HG03097 (cell line): ENCODE measurements at regions not wholly inside any gene's neighbourhood (a gene's known extent, or its start where the extent isn't known, plus 50 kb on each side); places are given as distances from the start of the nearest gene placed in this dataset.
A peak's percentile ranks its signal among the peaks of the same experiment; 100 is the strongest.
"Not testable (repeated sequence)": the region's sequence is repeated elsewhere in the genome, so short reads cannot be mapped to it uniquely, and the experiment has no call there.

ENCODE experiments used
- ATAC-seq: cut with Tn5 transposase; IDR thresholded peaks from one replicate; pipeline ENCODE4 v1.9.1; 2021; ENCODE audit not compliant: unreplicated experiment, low FRiP score

- ATAC-seq, result no peak
Measured at GRCh38 chr13:95387733-95388207, 86.5 kb upstream of the ABCC4 start.

- ATAC-seq, result no peak
Measured at GRCh38 chr13:95388420-95389079, 87.3 kb upstream of the ABCC4 start.

GRCh38 chr13:95391362-95391761, 90.1 kb upstream of the ABCC4 start:
- ATAC-seq, result no peak

- no peak for ATAC-seq
Measured at GRCh38 chr13:95391785-95392184, 90.5 kb upstream of the ABCC4 start.

- no peak for ATAC-seq
Measured at GRCh38 chr13:95392597-95392996, 91.3 kb upstream of the ABCC4 start.

- no peak for ATAC-seq
Measured at GRCh38 chr13:95403349-95404140, 102.3 kb upstream of the ABCC4 start.

GRCh38 chr13:95404141-95404882, 103.1 kb upstream of the ABCC4 start:
- peak; percentile 88 for ATAC-seq

- no peak for ATAC-seq
Measured at GRCh38 chr13:95406176-95406575, 104.9 kb upstream of the ABCC4 start.

GRCh38 chr13:95411428-95412040, 110.3 kb upstream of the ABCC4 start:
- ATAC-seq, result no peak

- no peak for ATAC-seq
Measured at GRCh38 chr13:95418946-95419345, 117.7 kb upstream of the ABCC4 start.

GRCh38 chr13:95420501-95420900, 119.2 kb upstream of the ABCC4 start:
- no peak for ATAC-seq

- no peak for ATAC-seq
Measured at GRCh38 chr13:95426631-95427030, 125.4 kb upstream of the ABCC4 start.

GRCh38 chr13:95430525-95430924, 122.0 kb upstream of the CLDN10 start:
- ATAC-seq, result not testable (repeated sequence)

GRCh38 chr13:95432141-95432540, 120.4 kb upstream of the CLDN10 start:
- ATAC-seq, result no peak

GRCh38 chr13:95433537-95433936, 119.0 kb upstream of the CLDN10 start:
- no peak for ATAC-seq

GRCh38 chr13:95434111-95434510, 118.4 kb upstream of the CLDN10 start:
- ATAC-seq, result no peak

- no peak for ATAC-seq
Measured at GRCh38 chr13:95437561-95437960, 115.0 kb upstream of the CLDN10 start.

GRCh38 chr13:95438297-95438696, 114.2 kb upstream of the CLDN10 start:
- ATAC-seq, result no peak

GRCh38 chr13:95440441-95441088, 112.0 kb upstream of the CLDN10 start:
- ATAC-seq, result no peak

- no peak for ATAC-seq
Measured at GRCh38 chr13:95441326-95441725, 111.2 kb upstream of the CLDN10 start.
